Panc1 (cell line): ENCODE measurements at regions not wholly inside any gene's neighbourhood (a gene's known extent, or its start where the extent isn't known, plus 50 kb on each side); places are given as distances from the start of the nearest gene placed in this dataset.

Experiments
- ATAC-seq: fragments of 200-7000 bp; cut with Tn5 transposase; 2 replicates; pipeline ENCODE4 v1.9.1; 2020; ENCODE audit warnings: mild to moderate bottlenecking, moderate library complexity
- BruUV-seq: library from RNA; stranded (reverse); fragments of 400-500 nt; replicated peaks from 2 replicates; lab custom pipeline; 2021; lab: Mats Ljungman, UMichigan
- CTCF ChIA-PET: fragments of 300-600 bp; sonication (Branson Sonifier 250); formaldehyde crosslinking; loops from one replicate; lab custom pipeline; 2022; ENCODE audit warnings: antibody characterized with exemption; lab: Charles Lee
- POLR2A ChIA-PET: fragments of 300-600 bp; sonication (Branson Sonifier 250); formaldehyde crosslinking; loops from one replicate; lab custom pipeline; 2022; ENCODE audit warnings: antibody characterized with exemption; lab: Charles Lee
- DNase-seq: peaks from one replicate; pipeline ENCODE4 v3.0.0-alpha.2; 2010; ENCODE audit warnings: low read depth, low spot score
- H3K27ac ChIP-seq: 2 replicates; pipeline ENCODE4 v1.5.1; 2011; ENCODE audit warnings: mild to moderate bottlenecking, low read length, inconsistent platforms
- H3K27me3 ChIP-seq: fragments of 200-500 bp; sonication (Bioruptor generic); 2 replicates; pipeline ENCODE4 v1.6.0; 2014; ENCODE audit warnings: low read length, inconsistent platforms; ENCODE audit not compliant: control insufficient read depth, insufficient read depth
- H3K36me3 ChIP-seq: fragments of 200-500 bp; sonication (Bioruptor generic); 2 replicates; pipeline ENCODE4 v1.5.1; 2014; ENCODE audit warnings: inconsistent platforms, mild to moderate bottlenecking, low read length, moderate library complexity; ENCODE audit not compliant: control insufficient read depth, insufficient read depth
- H3K4me1 ChIP-seq: 2 replicates; pipeline ENCODE4 v1.5.1; 2011; ENCODE audit warnings: inconsistent platforms, mild to moderate bottlenecking, low read length, moderate library complexity; ENCODE audit not compliant: control insufficient read depth, insufficient read depth
- H3K4me3 ChIP-seq, 2 experiments: 2 replicates each; pipeline ENCODE4 v1.5.1; 2011 to 2012; ENCODE audit warnings: low read depth in 2 of 2, low read length in 2 of 2, mild to moderate bottlenecking in 2 of 2, inconsistent platforms in 1 of 2, moderate library complexity in 1 of 2
- H3K9me3 ChIP-seq: fragments of 200-500 bp; sonication (Bioruptor generic); 2 replicates; pipeline ENCODE4 v1.5.1; 2014; ENCODE audit warnings: low read depth, mild to moderate bottlenecking, inconsistent platforms, low read length, moderate library complexity; ENCODE audit not compliant: control insufficient read depth, insufficient read depth
- POLR2AphosphoS5 ChIP-seq: IDR thresholded peaks from 2 replicates; pipeline ENCODE4 v1.6.1; 2012; ENCODE audit warnings: mild to moderate bottlenecking, low read depth, low read length, moderate library complexity
- SIN3A ChIP-seq: IDR thresholded peaks from 2 replicates; pipeline ENCODE4 v1.6.1; 2012; ENCODE audit warnings: low read depth, mild to moderate bottlenecking, low read length, moderate library complexity, borderline replicate concordance; ENCODE audit not compliant: insufficient read depth
- TCF7L2 ChIP-seq: IDR thresholded peaks from 2 replicates; pipeline ENCODE4 v1.6.1; 2011; ENCODE audit warnings: mild to moderate bottlenecking, low read depth, low read length, inconsistent platforms
- in situ Hi-C: cut with HindIII; loops from 2 replicates; pipeline ENCODE4 v1.10.0; 2016; ENCODE audit warnings: low sequenced_read_pairs, low pct_unique_long_range_greater_than_20kb
- intact Hi-C: fragments of 100-400 bp; cut with micrococcal nuclease; formaldehyde crosslinking; loops from one replicate; pipeline ENCODE4 v1.10.0; 2022; ENCODE audit not compliant: unreplicated experiment
- TF ChIP-seq, protein P1 (sequence below), 2 experiments: IDR thresholded peaks; 2 replicates each; pipeline ENCODE4 v1.6.1; 2011 to 2012; ENCODE audit warnings: low read depth in 2 of 2, control low read depth in 1 of 2, low read length in 1 of 2, mild to moderate bottlenecking in 1 of 2, moderate library complexity in 1 of 2; ENCODE audit not compliant: insufficient read depth in 1 of 2
- TF ChIP-seq, protein P2 (sequence below): fragments of 450-650 bp; IDR thresholded peaks from 2 replicates; pipeline ENCODE4 v1.5.1; 2017; ENCODE audit warnings: mild to moderate bottlenecking

DNA sequence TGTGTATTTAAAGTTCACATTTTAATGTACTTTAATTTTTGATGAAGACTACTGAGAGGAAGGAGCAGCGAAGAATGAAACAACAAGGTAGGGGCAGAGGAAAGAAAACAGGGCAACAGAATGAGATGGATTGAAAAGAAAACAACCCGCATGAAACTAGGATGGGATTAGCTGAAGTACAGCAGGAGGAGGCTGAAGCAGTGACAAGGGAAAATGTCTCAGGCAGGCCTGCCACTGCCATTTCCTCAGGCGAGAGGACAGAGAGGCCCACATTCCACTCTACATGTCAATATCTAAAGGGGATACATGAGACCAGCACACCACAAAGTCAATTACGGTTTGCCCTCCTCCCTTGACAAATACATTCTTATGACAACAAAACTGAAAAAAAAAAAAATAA is 1703.2 kb downstream of the EFNB2 start:
- TF ChIP-seq, protein P1, sequence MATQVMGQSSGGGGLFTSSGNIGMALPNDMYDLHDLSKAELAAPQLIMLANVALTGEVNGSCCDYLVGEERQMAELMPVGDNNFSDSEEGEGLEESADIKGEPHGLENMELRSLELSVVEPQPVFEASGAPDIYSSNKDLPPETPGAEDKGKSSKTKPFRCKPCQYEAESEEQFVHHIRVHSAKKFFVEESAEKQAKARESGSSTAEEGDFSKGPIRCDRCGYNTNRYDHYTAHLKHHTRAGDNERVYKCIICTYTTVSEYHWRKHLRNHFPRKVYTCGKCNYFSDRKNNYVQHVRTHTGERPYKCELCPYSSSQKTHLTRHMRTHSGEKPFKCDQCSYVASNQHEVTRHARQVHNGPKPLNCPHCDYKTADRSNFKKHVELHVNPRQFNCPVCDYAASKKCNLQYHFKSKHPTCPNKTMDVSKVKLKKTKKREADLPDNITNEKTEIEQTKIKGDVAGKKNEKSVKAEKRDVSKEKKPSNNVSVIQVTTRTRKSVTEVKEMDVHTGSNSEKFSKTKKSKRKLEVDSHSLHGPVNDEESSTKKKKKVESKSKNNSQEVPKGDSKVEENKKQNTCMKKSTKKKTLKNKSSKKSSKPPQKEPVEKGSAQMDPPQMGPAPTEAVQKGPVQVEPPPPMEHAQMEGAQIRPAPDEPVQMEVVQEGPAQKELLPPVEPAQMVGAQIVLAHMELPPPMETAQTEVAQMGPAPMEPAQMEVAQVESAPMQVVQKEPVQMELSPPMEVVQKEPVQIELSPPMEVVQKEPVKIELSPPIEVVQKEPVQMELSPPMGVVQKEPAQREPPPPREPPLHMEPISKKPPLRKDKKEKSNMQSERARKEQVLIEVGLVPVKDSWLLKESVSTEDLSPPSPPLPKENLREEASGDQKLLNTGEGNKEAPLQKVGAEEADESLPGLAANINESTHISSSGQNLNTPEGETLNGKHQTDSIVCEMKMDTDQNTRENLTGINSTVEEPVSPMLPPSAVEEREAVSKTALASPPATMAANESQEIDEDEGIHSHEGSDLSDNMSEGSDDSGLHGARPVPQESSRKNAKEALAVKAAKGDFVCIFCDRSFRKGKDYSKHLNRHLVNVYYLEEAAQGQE (IDR thresholded peaks at IDR 0.05; ENCODE audit: insufficient read depth in 1 of 2, low read depth in 2 of 2, low read length in 1 of 2): no peak
- Histone ChIP-seq H3K27ac (no peak overlapping the region), H3K9me3 (no peaks in the 10 kb centered on the region), H3K36me3 (no peaks in the 10 kb centered on the region), H3K27me3 (no peaks in the 10 kb centered on the region), H3K4me1 (no peaks in the 10 kb centered on the region), H3K4me3 (no peak overlapping the region)
- in situ Hi-C loops (no loop called here), intact Hi-C loops (no loop called here)
- no peak for ATAC-seq
- DNase-seq: no peak
- no TSS peak for BruUV-seq
- ChIA-PET CTCF (no interaction called here), POLR2A (no interaction called here)

DNA sequence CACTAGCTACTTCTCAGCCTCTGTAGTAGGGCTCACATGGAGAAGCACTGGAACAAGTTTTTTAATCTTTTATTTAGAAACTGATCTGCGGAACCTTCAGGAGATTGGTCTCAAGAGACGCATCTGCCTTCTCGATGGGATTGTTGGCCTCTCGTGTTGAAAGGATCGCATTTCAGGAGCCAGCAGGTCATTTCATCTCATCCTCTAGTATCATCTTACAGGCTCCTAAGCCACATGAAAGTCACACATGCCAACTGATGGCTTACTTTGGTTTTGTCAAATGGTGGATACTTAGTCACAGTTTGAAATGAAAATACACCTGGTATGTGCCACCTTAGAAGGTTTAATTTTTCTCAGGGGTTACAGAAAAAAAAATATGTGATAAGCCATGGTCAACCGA is 1703.6 kb downstream of the EFNB2 start:
- Histone ChIP-seq H3K4me3 (no peak overlapping the region), H3K9me3 (no peaks in the 10 kb centered on the region), H3K27me3 (no peaks in the 10 kb centered on the region), H3K4me1 (no peaks in the 10 kb centered on the region), H3K36me3 (no peaks in the 10 kb centered on the region), H3K27ac (no peak overlapping the region)
- POLR2A ChIA-PET: no interaction called here
- no TSS peak for BruUV-seq
- intact Hi-C loops (no loop called here), in situ Hi-C loops (no loop called here)
- CTCF ChIA-PET: no interaction called here
- no peak for DNase-seq
- no peak for ATAC-seq
- TF ChIP-seq, protein P1 (IDR thresholded peaks at IDR 0.05; ENCODE audit: insufficient read depth in 1 of 2, low read depth in 2 of 2, low read length in 1 of 2): no peak
- TF ChIP-seq POLR2AphosphoS5: no peak
- TF ChIP-seq, protein P2, sequence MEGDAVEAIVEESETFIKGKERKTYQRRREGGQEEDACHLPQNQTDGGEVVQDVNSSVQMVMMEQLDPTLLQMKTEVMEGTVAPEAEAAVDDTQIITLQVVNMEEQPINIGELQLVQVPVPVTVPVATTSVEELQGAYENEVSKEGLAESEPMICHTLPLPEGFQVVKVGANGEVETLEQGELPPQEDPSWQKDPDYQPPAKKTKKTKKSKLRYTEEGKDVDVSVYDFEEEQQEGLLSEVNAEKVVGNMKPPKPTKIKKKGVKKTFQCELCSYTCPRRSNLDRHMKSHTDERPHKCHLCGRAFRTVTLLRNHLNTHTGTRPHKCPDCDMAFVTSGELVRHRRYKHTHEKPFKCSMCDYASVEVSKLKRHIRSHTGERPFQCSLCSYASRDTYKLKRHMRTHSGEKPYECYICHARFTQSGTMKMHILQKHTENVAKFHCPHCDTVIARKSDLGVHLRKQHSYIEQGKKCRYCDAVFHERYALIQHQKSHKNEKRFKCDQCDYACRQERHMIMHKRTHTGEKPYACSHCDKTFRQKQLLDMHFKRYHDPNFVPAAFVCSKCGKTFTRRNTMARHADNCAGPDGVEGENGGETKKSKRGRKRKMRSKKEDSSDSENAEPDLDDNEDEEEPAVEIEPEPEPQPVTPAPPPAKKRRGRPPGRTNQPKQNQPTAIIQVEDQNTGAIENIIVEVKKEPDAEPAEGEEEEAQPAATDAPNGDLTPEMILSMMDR: no peak
- no peak for TF ChIP-seq TCF7L2
- TF ChIP-seq SIN3A: no peak
